ENCODE measurements at regions not wholly inside any gene's neighbourhood (a gene's known extent, or its start where the extent isn't known, plus 50 kb on each side); places are given as distances from the start of the nearest gene placed in this dataset.

- no peak overlapping the region for H3K4me3 ChIP-seq (ENCODE audit: low read length)
- no peak for TF ChIP-seq CTCF (conservative IDR thresholded peaks at IDR 0.05; ENCODE audit: low read length)
- no peak for DNase-seq (ENCODE audit: low read depth)
These were observed 438.6 kb downstream of the AJAP1 start for GRCh38 chr1:5093042-5093441.

GRCh38 chr1:5084676-5085075 is 430.3 kb downstream of the AJAP1 start:
- H3K4me3 ChIP-seq (ENCODE audit: low read length): no peak overlapping the region
- no peak for DNase-seq (ENCODE audit: low read depth)
- no peak for TF ChIP-seq CTCF (conservative IDR thresholded peaks at IDR 0.05; ENCODE audit: low read length)

- TF ChIP-seq CTCF (conservative IDR thresholded peaks at IDR 0.05; ENCODE audit: low read length): no peak
- DNase-seq (ENCODE audit: low read depth): no peak
- no peak overlapping the region for H3K4me3 ChIP-seq (ENCODE audit: low read length)
These were observed 412.8 kb downstream of the AJAP1 start for GRCh38 chr1:5067246-5067645.

- no peak overlapping the region for H3K4me3 ChIP-seq (ENCODE audit: low read length)
- no peak for TF ChIP-seq CTCF (conservative IDR thresholded peaks at IDR 0.05; ENCODE audit: low read length)
- DNase-seq (ENCODE audit: low read depth): no peak
These were observed 399.3 kb downstream of the AJAP1 start for GRCh38 chr1:5053744-5054143.

- DNase-seq (ENCODE audit: low read depth): no peak
- H3K4me3 ChIP-seq (ENCODE audit: low read length): no peak overlapping the region
- no peak for TF ChIP-seq CTCF (conservative IDR thresholded peaks at IDR 0.05; ENCODE audit: low read length)
These were observed 374.7 kb downstream of the AJAP1 start for GRCh38 chr1:5029136-5029535.

- no peak for TF ChIP-seq CTCF (conservative IDR thresholded peaks at IDR 0.05; ENCODE audit: low read length)
- no peak for DNase-seq (ENCODE audit: low read depth)
- no peak overlapping the region for H3K4me3 ChIP-seq (ENCODE audit: low read length)
These were observed 357.8 kb downstream of the AJAP1 start for GRCh38 chr1:5012249-5012648.

GRCh38 chr1:5010656-5011055 is 356.2 kb downstream of the AJAP1 start:
- H3K4me3 ChIP-seq (ENCODE audit: low read length): no peak overlapping the region
- no peak for TF ChIP-seq CTCF (conservative IDR thresholded peaks at IDR 0.05; ENCODE audit: low read length)
- DNase-seq (ENCODE audit: low read depth): no peak
